ENCODE measurements at regions not wholly inside any gene's neighbourhood (a gene's known extent, or its start where the extent isn't known, plus 50 kb on each side); places are given as distances from the start of the nearest gene placed in this dataset.

DNA sequence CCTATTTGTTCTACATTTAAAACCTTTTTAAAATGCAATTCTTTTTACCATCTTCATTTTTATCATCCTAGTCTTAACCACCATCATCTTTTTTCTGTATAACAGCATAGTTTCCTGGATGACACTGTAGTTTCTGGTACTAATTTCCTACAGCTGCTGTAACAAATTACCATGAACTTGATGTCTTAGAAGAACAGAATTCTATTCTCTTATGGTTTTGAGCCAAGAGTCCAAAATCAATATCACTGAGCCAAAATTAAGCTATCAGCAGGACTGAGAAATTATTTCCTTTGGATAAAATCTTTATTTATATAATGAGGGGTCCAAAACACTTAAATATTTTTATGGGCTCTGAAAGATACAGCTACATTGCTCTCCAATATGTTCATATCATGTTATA lies 539.3 kb downstream of the METTL4 start:
- H3K9me3 ChIP-seq: no peaks in the 10 kb centered on the region
- no peak overlapping the region for H3K4me3 ChIP-seq
- TF ChIP-seq, protein P1, sequence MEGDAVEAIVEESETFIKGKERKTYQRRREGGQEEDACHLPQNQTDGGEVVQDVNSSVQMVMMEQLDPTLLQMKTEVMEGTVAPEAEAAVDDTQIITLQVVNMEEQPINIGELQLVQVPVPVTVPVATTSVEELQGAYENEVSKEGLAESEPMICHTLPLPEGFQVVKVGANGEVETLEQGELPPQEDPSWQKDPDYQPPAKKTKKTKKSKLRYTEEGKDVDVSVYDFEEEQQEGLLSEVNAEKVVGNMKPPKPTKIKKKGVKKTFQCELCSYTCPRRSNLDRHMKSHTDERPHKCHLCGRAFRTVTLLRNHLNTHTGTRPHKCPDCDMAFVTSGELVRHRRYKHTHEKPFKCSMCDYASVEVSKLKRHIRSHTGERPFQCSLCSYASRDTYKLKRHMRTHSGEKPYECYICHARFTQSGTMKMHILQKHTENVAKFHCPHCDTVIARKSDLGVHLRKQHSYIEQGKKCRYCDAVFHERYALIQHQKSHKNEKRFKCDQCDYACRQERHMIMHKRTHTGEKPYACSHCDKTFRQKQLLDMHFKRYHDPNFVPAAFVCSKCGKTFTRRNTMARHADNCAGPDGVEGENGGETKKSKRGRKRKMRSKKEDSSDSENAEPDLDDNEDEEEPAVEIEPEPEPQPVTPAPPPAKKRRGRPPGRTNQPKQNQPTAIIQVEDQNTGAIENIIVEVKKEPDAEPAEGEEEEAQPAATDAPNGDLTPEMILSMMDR (IDR thresholded peaks at IDR 0.05): no peak
- no peak for DNase-seq (ENCODE audit: low spot score)
- H3K36me3 ChIP-seq: no peaks in the 10 kb centered on the region
- H3K4me1 ChIP-seq: no peaks in the 10 kb centered on the region
- H3K27ac ChIP-seq: no peak overlapping the region
- H3K27me3 ChIP-seq: no peaks in the 10 kb centered on the region

DNA sequence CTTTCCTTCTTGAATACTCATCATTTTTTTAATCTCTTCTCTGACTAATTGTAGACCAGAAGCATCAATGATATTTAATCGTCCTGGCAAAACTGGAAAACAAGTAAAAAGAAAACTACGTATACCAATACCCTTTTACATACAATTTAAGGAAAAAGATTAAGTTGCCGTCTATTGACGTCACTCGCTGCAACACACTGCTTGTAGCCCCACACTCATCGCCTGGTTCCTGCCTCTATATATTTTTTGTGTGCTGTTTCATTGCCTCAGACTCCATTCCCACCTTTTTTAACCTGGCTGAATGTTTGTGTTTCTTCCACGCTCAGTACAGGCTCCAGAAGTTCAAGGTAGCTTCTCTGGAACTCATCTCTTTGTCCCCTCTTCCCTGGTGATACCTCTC lies 536.2 kb downstream of the METTL4 start:
- no peak for DNase-seq (ENCODE audit: low spot score)
- TF ChIP-seq, protein P1 (IDR thresholded peaks at IDR 0.05): no peak
- no peak overlapping the region for H3K4me3 ChIP-seq
- H3K9me3 ChIP-seq: peaks cover 0 to 6% of the 10 kb centered on the region in 2 donors
- no peaks in the 10 kb centered on the region for H3K36me3 ChIP-seq
- H3K27me3 ChIP-seq: no peaks in the 10 kb centered on the region
- H3K27ac ChIP-seq: no peak overlapping the region
- H3K4me1 ChIP-seq: no peaks in the 10 kb centered on the region

DNA sequence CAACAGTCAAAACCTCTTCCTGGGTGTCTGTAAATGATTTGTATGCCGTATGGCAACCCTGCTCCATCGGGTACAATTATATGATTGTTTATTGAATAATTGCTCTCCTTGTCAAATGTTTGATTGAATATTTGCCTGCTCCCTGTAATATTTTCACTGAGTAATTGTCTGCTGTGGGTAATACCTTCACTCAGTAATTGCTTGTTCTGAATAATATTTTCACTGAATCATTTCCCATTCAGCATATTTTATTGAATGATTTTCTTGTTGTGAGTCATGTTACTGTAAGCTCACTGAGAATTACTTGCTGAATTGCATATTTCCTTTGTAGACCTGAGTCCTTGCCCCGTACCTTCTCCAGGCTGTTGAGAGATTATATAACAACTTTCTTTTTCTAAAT lies 535.2 kb downstream of the METTL4 start:
- H3K27ac ChIP-seq: no peak overlapping the region
- no peaks in the 10 kb centered on the region for H3K27me3 ChIP-seq
- H3K4me3 ChIP-seq: no peak overlapping the region
- H3K4me1 ChIP-seq: no peaks in the 10 kb centered on the region
- TF ChIP-seq, protein P1 (IDR thresholded peaks at IDR 0.05): no peak
- H3K36me3 ChIP-seq: no peaks in the 10 kb centered on the region
- H3K9me3 ChIP-seq: peaks cover 0 to 6% of the 10 kb centered on the region in 2 donors
- no peak for DNase-seq (ENCODE audit: low spot score)

DNA sequence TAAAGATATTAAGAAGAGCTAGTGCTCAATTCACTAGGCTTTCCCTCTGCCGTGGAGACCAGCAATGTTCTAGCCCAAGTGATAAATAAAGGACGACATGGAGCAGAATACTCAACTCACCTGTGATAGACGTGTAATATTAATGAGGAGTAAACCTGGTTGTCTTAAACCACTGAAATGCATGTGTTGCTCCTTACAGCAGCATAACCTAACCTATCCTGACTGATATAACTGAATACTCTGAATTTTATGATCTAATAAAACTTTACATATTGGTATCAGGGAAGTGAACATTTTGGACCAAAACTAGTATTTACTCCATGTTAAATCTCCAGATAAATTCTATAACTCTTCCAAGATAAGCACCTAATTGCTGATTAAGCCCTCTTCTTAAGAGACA lies 531.0 kb downstream of the METTL4 start:
- TF ChIP-seq, protein P1 (IDR thresholded peaks at IDR 0.05): no peak

DNA sequence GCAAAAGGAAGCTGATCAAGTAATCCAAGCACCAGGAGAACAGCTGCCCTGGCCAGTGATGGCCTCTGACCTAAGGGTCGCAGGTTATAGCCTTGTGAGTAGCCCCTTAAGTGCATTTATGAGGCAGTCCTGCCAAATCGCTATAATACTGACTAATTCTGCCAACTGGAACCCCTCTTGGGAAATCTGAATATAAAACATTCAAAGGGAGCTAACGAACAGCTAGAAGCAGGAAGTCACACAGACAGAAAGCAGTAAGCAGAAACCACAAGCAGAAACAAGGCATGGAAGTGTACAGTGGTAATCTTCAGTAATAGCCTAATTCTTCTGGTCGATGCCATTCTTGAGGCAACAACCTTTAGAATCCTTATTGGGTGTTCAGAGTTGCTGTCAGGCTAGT lies 521.3 kb downstream of the METTL4 start:
- Histone ChIP-seq H3K27ac (no peak overlapping the region), H3K4me1 (no peaks in the 10 kb centered on the region), H3K9me3 (peaks cover 0 to 6% of the 10 kb centered on the region in 2 donors), H3K4me3 (no peak overlapping the region), H3K27me3 (no peaks in the 10 kb centered on the region), H3K36me3 (no peaks in the 10 kb centered on the region)
- TF ChIP-seq, protein P1 (IDR thresholded peaks at IDR 0.05): no peak
- no peak for DNase-seq (ENCODE audit: low spot score)

More for the DNA sequence above, 531.0 kb downstream of the METTL4 start:
- H3K4me1 ChIP-seq: no peaks in the 10 kb centered on the region
- no peaks in the 10 kb centered on the region for H3K27me3 ChIP-seq
- no peak for DNase-seq (ENCODE audit: low spot score)
- H3K27ac ChIP-seq: no peak overlapping the region
- no peaks in the 10 kb centered on the region for H3K36me3 ChIP-seq
- H3K4me3 ChIP-seq: no peak overlapping the region
- H3K9me3 ChIP-seq: peaks cover 0 to 6% of the 10 kb centered on the region in 2 donors

DNA sequence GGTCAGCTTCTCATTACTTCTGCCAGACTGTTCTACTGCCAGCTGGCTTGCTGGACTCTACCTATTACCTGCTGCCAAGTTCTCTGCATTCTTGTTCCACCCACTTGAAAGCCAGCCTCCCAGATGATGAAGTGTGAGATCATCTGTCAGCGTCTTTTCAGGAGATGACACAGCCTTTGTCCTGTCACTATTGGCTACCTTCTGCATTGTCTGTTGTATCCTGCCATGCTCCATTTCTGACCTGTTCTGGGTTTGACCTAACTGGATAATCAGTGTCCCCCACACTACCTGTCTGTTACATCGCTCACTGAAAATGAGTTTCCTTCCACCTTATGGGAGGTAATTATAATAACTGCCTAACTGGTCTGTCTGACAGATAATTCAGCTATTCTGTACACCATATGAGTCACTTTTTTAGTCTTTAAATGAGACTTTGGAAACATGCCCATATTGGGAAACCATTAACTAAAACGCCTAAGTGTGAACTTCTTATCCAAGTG lies 520.6 kb downstream of the METTL4 start:
- no peaks in the 10 kb centered on the region for H3K36me3 ChIP-seq
- H3K4me1 ChIP-seq: no peaks in the 10 kb centered on the region
- H3K9me3 ChIP-seq: peaks cover 0 to 6% of the 10 kb centered on the region in 2 donors
- H3K27me3 ChIP-seq: no peaks in the 10 kb centered on the region
- TF ChIP-seq, protein P1 (IDR thresholded peaks at IDR 0.05): no peak
- no peak for DNase-seq (ENCODE audit: low spot score)
- no peak overlapping the region for H3K4me3 ChIP-seq
- H3K27ac ChIP-seq: no peak overlapping the region
